WTC11 (cell line): ENCODE measurements at regions not wholly inside any gene's neighbourhood (a gene's known extent, or its start where the extent isn't known, plus 50 kb on each side); places are given as distances from the start of the nearest gene placed in this dataset.

ENCODE experiments used
- ATAC-seq: fragments of 200-7000 bp; cut with Tn5 transposase; 2 replicates; pipeline ENCODE4 v1.10.0; 2021; ENCODE audit warnings: mild to moderate bottlenecking, moderate library complexity
- CTCF ChIA-PET: fragments of 300-600 bp; sonication (Branson Sonifier 250); formaldehyde crosslinking; loops from one replicate; lab custom pipeline; 2021; ENCODE audit warnings: antibody characterized with exemption; lab: Charles Lee
- POLR2A ChIA-PET: fragments of 350-600 bp; sonication (Branson Sonifier 250); formaldehyde crosslinking; loops from one replicate; lab custom pipeline; 2021; ENCODE audit warnings: antibody characterized with exemption; lab: Charles Lee
- DNase-seq: peaks from one replicate; pipeline ENCODE4 v3.0.0; 2021; ENCODE audit warnings: low spot score
- H3K27ac Mint-ChIP-seq: 2 replicates; pipeline ENCODE4 v1.8.0; 2021; ENCODE audit warnings: mixed read lengths
- H3K27me3 Mint-ChIP-seq: 2 replicates; pipeline ENCODE4 v1.8.0; 2021; ENCODE audit warnings: low read depth, mild to moderate bottlenecking, moderate library complexity, mixed read lengths
- H3K36me3 Mint-ChIP-seq: 2 replicates; pipeline ENCODE4 v1.8.0; 2021; ENCODE audit warnings: mixed read lengths
- H3K4me1 Mint-ChIP-seq: 2 replicates; pipeline ENCODE4 v1.8.0; 2022; ENCODE audit warnings: mixed read lengths
- H3K4me3 Mint-ChIP-seq: 2 replicates; pipeline ENCODE4 v1.8.0; 2021; ENCODE audit warnings: mild to moderate bottlenecking, moderate library complexity, mixed read lengths
- H3K9me3 Mint-ChIP-seq: 2 replicates; pipeline ENCODE4 v1.8.0; 2021; ENCODE audit warnings: mixed read lengths
- HMGA2 ChIP-seq: fragments of 250-450 bp; sonication (Bioruptor Pico); IDR thresholded peaks from 2 replicates; pipeline ENCODE4 v1.4.0; 2021; ENCODE audit warnings: mild to moderate bottlenecking, moderate library complexity
- NFATC4 ChIP-seq: fragments of 250-450 bp; sonication (Bioruptor Pico); IDR thresholded peaks from 2 replicates; pipeline ENCODE4 v1.9.0; 2021; ENCODE audit warnings: mild to moderate bottlenecking
- ZNF121 ChIP-seq: sonication (generic); formaldehyde crosslinking; IDR thresholded peaks from 2 replicates; pipeline ENCODE4 v1.8.0; 2023; ENCODE audit warnings: missing genetic modification reagents
- TF ChIP-seq, protein P1 (sequence below): sonication (generic); formaldehyde crosslinking; IDR thresholded peaks from 2 replicates; pipeline ENCODE4 v1.8.1; 2023; ENCODE audit warnings: mild to moderate bottlenecking, missing genetic modification reagents
- TF ChIP-seq, protein P2 (sequence below): sonication (generic); formaldehyde crosslinking; conservative IDR thresholded peaks from 2 replicates; pipeline ENCODE4 v1.8.1; 2023; ENCODE audit warnings: mild to moderate bottlenecking, low read depth, missing genetic modification reagents, moderate library complexity
- TF ChIP-seq, protein P3 (sequence below): fragments of 250-450 bp; sonication (Bioruptor Pico); IDR thresholded peaks from 2 replicates; pipeline ENCODE4 v2.1.2; 2022; ENCODE audit warnings: mild to moderate bottlenecking, moderate library complexity
- TF ChIP-seq, protein P4 (sequence below): sonication (generic); formaldehyde crosslinking; IDR thresholded peaks from 2 replicates; pipeline ENCODE4 v1.8.0; 2023; ENCODE audit warnings: mild to moderate bottlenecking, missing genetic modification reagents
- TF ChIP-seq, protein P5 (sequence below): fragments of 250-450 bp; sonication (Bioruptor Pico); IDR thresholded peaks from 2 replicates; pipeline ENCODE4 v1.9.0; 2021; ENCODE audit warnings: mild to moderate bottlenecking
- TF ChIP-seq, protein P6 (sequence below): sonication (generic); formaldehyde crosslinking; IDR thresholded peaks from 2 replicates; pipeline ENCODE4 v1.8.1; 2022; ENCODE audit warnings: missing genetic modification reagents, borderline replicate concordance
- TF ChIP-seq, protein P7 (sequence below): fragments of 250-450 bp; sonication (Bioruptor Pico); IDR thresholded peaks from 2 replicates; pipeline ENCODE4 v1.9.0; 2021; ENCODE audit warnings: mild to moderate bottlenecking, borderline replicate concordance
- TF ChIP-seq, protein P8 (sequence below): sonication (generic); formaldehyde crosslinking; IDR thresholded peaks from 2 replicates; pipeline ENCODE4 v1.8.1; 2023; ENCODE audit warnings: mild to moderate bottlenecking, missing genetic modification reagents

DNA sequence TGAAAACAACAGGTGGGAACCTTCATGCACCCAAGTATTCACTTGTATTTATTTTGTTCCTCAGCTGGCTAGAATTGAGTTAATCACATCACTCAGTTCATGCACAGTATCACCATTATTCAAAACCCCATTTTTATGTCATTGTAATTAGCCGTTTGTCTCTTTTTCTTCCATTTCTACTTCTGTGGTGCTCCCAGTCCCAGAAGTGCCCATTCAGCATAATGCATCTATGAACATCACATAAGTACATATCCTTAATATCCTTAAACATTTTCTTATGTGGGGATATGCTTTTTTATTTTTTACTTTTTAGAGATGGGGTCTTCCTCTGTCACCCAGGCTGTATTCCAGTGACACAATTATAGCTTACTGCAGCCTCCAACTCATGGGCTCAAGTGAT, 510.9 kb upstream of the MGMT start:
- no peaks in the 10 kb centered on the region for H3K36me3 Mint-ChIP-seq
- TF ChIP-seq, protein P1, sequence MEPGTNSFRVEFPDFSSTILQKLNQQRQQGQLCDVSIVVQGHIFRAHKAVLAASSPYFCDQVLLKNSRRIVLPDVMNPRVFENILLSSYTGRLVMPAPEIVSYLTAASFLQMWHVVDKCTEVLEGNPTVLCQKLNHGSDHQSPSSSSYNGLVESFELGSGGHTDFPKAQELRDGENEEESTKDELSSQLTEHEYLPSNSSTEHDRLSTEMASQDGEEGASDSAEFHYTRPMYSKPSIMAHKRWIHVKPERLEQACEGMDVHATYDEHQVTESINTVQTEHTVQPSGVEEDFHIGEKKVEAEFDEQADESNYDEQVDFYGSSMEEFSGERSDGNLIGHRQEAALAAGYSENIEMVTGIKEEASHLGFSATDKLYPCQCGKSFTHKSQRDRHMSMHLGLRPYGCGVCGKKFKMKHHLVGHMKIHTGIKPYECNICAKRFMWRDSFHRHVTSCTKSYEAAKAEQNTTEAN (CRISPR knock-in tag) = no peak
- no peak for TF ChIP-seq HMGA2 (CRISPR knock-in tag)
- TF ChIP-seq, protein P2, sequence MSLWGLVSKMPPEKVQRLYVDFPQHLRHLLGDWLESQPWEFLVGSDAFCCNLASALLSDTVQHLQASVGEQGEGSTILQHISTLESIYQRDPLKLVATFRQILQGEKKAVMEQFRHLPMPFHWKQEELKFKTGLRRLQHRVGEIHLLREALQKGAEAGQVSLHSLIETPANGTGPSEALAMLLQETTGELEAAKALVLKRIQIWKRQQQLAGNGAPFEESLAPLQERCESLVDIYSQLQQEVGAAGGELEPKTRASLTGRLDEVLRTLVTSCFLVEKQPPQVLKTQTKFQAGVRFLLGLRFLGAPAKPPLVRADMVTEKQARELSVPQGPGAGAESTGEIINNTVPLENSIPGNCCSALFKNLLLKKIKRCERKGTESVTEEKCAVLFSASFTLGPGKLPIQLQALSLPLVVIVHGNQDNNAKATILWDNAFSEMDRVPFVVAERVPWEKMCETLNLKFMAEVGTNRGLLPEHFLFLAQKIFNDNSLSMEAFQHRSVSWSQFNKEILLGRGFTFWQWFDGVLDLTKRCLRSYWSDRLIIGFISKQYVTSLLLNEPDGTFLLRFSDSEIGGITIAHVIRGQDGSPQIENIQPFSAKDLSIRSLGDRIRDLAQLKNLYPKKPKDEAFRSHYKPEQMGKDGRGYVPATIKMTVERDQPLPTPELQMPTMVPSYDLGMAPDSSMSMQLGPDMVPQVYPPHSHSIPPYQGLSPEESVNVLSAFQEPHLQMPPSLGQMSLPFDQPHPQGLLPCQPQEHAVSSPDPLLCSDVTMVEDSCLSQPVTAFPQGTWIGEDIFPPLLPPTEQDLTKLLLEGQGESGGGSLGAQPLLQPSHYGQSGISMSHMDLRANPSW (CRISPR knock-in tag) = no peak
- TF ChIP-seq, protein P3, sequence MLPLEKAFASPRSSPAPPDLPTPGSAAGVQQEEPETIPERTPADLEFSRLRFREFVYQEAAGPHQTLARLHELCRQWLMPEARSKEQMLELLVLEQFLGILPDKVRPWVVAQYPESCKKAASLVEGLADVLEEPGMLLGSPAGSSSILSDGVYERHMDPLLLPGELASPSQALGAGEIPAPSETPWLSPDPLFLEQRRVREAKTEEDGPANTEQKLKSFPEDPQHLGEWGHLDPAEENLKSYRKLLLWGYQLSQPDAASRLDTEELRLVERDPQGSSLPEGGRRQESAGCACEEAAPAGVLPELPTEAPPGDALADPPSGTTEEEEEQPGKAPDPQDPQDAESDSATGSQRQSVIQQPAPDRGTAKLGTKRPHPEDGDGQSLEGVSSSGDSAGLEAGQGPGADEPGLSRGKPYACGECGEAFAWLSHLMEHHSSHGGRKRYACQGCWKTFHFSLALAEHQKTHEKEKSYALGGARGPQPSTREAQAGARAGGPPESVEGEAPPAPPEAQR = no peak
- TF ChIP-seq, protein P4, sequence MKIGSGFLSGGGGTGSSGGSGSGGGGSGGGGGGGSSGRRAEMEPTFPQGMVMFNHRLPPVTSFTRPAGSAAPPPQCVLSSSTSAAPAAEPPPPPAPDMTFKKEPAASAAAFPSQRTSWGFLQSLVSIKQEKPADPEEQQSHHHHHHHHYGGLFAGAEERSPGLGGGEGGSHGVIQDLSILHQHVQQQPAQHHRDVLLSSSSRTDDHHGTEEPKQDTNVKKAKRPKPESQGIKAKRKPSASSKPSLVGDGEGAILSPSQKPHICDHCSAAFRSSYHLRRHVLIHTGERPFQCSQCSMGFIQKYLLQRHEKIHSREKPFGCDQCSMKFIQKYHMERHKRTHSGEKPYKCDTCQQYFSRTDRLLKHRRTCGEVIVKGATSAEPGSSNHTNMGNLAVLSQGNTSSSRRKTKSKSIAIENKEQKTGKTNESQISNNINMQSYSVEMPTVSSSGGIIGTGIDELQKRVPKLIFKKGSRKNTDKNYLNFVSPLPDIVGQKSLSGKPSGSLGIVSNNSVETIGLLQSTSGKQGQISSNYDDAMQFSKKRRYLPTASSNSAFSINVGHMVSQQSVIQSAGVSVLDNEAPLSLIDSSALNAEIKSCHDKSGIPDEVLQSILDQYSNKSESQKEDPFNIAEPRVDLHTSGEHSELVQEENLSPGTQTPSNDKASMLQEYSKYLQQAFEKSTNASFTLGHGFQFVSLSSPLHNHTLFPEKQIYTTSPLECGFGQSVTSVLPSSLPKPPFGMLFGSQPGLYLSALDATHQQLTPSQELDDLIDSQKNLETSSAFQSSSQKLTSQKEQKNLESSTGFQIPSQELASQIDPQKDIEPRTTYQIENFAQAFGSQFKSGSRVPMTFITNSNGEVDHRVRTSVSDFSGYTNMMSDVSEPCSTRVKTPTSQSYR = no peak
- TF ChIP-seq, protein P5, sequence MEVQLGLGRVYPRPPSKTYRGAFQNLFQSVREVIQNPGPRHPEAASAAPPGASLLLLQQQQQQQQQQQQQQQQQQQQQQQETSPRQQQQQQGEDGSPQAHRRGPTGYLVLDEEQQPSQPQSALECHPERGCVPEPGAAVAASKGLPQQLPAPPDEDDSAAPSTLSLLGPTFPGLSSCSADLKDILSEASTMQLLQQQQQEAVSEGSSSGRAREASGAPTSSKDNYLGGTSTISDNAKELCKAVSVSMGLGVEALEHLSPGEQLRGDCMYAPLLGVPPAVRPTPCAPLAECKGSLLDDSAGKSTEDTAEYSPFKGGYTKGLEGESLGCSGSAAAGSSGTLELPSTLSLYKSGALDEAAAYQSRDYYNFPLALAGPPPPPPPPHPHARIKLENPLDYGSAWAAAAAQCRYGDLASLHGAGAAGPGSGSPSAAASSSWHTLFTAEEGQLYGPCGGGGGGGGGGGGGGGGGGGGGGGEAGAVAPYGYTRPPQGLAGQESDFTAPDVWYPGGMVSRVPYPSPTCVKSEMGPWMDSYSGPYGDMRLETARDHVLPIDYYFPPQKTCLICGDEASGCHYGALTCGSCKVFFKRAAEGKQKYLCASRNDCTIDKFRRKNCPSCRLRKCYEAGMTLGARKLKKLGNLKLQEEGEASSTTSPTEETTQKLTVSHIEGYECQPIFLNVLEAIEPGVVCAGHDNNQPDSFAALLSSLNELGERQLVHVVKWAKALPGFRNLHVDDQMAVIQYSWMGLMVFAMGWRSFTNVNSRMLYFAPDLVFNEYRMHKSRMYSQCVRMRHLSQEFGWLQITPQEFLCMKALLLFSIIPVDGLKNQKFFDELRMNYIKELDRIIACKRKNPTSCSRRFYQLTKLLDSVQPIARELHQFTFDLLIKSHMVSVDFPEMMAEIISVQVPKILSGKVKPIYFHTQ (CRISPR knock-in tag) = no peak
- TF ChIP-seq, all 79 proteins: peak for 0
- Mint-ChIP-seq H3K27me3 (no peaks in the 10 kb centered on the region), H3K4me1 (no peaks in the 10 kb centered on the region), H3K4me3 (no peak overlapping the region), H3K9me3 (no peaks in the 10 kb centered on the region), H3K27ac (no peak overlapping the region)
- POLR2A ChIA-PET = no interaction called here
- CTCF ChIA-PET = no interaction called here
- DNase-seq = no peak
- ATAC-seq = no peak

DNA sequence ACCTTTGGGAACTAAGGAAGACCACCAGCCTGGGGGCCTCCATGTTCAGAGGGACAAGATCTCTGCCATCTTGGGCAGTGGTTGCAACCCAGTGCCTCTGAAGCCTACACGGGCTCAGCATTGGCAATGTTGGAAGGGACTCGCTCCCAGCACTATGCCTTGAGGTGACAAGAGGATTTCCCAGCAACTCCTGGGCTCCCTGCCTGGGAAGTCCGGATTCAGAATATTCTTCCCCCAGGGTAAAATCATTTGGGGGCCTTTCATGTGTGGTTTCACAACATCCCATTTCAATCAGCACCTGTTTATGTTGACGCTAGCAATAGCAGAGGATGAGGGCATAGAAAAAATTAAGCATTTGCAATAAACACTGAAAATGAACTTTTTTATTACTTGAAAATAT, 509.8 kb upstream of the MGMT start:
- CTCF ChIA-PET = no interaction called here
- no peaks in the 10 kb centered on the region; the same call in 1 of the 2 replicates for H3K4me1 Mint-ChIP-seq
- H3K36me3 Mint-ChIP-seq = no peaks in the 10 kb centered on the region
- H3K9me3 Mint-ChIP-seq = no peaks in the 10 kb centered on the region
- DNase-seq = no peak
- no peak for ATAC-seq
- POLR2A ChIA-PET = no interaction called here
- no peak overlapping the region for H3K27ac Mint-ChIP-seq
- no peaks in the 10 kb centered on the region for H3K27me3 Mint-ChIP-seq
- H3K4me3 Mint-ChIP-seq = no peak overlapping the region
- TF ChIP-seq, protein P6, sequence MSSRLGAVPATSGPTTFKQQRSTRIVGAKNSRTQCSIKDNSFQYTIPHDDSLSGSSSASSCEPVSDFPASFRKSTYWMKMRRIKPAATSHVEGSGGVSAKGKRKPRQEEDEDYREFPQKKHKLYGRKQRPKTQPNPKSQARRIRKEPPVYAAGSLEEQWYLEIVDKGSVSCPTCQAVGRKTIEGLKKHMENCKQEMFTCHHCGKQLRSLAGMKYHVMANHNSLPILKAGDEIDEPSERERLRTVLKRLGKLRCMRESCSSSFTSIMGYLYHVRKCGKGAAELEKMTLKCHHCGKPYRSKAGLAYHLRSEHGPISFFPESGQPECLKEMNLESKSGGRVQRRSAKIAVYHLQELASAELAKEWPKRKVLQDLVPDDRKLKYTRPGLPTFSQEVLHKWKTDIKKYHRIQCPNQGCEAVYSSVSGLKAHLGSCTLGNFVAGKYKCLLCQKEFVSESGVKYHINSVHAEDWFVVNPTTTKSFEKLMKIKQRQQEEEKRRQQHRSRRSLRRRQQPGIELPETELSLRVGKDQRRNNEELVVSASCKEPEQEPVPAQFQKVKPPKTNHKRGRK = no peak
- TF ChIP-seq NFATC4 = no peak
- TF ChIP-seq, protein P7, sequence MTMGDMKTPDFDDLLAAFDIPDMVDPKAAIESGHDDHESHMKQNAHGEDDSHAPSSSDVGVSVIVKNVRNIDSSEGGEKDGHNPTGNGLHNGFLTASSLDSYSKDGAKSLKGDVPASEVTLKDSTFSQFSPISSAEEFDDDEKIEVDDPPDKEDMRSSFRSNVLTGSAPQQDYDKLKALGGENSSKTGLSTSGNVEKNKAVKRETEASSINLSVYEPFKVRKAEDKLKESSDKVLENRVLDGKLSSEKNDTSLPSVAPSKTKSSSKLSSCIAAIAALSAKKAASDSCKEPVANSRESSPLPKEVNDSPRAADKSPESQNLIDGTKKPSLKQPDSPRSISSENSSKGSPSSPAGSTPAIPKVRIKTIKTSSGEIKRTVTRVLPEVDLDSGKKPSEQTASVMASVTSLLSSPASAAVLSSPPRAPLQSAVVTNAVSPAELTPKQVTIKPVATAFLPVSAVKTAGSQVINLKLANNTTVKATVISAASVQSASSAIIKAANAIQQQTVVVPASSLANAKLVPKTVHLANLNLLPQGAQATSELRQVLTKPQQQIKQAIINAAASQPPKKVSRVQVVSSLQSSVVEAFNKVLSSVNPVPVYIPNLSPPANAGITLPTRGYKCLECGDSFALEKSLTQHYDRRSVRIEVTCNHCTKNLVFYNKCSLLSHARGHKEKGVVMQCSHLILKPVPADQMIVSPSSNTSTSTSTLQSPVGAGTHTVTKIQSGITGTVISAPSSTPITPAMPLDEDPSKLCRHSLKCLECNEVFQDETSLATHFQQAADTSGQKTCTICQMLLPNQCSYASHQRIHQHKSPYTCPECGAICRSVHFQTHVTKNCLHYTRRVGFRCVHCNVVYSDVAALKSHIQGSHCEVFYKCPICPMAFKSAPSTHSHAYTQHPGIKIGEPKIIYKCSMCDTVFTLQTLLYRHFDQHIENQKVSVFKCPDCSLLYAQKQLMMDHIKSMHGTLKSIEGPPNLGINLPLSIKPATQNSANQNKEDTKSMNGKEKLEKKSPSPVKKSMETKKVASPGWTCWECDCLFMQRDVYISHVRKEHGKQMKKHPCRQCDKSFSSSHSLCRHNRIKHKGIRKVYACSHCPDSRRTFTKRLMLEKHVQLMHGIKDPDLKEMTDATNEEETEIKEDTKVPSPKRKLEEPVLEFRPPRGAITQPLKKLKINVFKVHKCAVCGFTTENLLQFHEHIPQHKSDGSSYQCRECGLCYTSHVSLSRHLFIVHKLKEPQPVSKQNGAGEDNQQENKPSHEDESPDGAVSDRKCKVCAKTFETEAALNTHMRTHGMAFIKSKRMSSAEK (CRISPR knock-in tag) = no peak
- TF ChIP-seq, protein P8, sequence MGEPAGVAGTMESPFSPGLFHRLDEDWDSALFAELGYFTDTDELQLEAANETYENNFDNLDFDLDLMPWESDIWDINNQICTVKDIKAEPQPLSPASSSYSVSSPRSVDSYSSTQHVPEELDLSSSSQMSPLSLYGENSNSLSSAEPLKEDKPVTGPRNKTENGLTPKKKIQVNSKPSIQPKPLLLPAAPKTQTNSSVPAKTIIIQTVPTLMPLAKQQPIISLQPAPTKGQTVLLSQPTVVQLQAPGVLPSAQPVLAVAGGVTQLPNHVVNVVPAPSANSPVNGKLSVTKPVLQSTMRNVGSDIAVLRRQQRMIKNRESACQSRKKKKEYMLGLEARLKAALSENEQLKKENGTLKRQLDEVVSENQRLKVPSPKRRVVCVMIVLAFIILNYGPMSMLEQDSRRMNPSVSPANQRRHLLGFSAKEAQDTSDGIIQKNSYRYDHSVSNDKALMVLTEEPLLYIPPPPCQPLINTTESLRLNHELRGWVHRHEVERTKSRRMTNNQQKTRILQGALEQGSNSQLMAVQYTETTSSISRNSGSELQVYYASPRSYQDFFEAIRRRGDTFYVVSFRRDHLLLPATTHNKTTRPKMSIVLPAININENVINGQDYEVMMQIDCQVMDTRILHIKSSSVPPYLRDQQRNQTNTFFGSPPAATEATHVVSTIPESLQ (CRISPR knock-in tag) = no peak
- TF ChIP-seq ZNF121 = no peak
